Upper lobe of left lung (tissue), 6 donors: ENCODE measurements at regions not wholly inside any gene's neighbourhood (a gene's known extent, or its start where the extent isn't known, plus 50 kb on each side); places are given as distances from the start of the nearest gene placed in this dataset.

Experiments
- ATAC-seq, 2 donors: fragments of 200-7000 bp; cut with Tn5 transposase; one replicate each; pipeline ENCODE4 v1.9.1; 2022; ENCODE audit warnings: mild to moderate bottlenecking in 2 of 2, moderate library complexity in 2 of 2; ENCODE audit not compliant: low FRiP score in 2 of 2
- DNase-seq, 2 donors: peaks; one replicate each; pipeline ENCODE4 v3.0.0-alpha.2; 2019 to 2020
- H3K27ac ChIP-seq, 4 donors: fragments of 200-600 bp; sonication (generic); one replicate each; pipeline ENCODE4 v1.5.1; 2016 to 2019
- H3K27me3 ChIP-seq, 4 donors: fragments of 200-600 bp; sonication (generic); one replicate each; pipeline ENCODE4 v1.5.1; 2017 to 2019
- H3K36me3 ChIP-seq, 4 donors: fragments of 200-600 bp; sonication (generic); one replicate each; pipeline ENCODE4 v1.5.1; 2016 to 2019
- H3K4me1 ChIP-seq, 4 donors: fragments of 200-600 bp; sonication (generic); one replicate each; pipeline ENCODE4 v1.5.1; 2018 to 2019
- H3K4me3 ChIP-seq, 4 donors: fragments of 200-600 bp; sonication (generic); one replicate each; pipeline ENCODE4 v1.5.1; 2017 to 2019; ENCODE audit warnings: mild to moderate bottlenecking in 2 of 4, moderate library complexity in 1 of 4
- H3K9me3 ChIP-seq, 4 donors: fragments of 200-600 bp; sonication (generic); one replicate each; pipeline ENCODE4 v1.5.1; 2018 to 2019
- CTCF ChIP-seq, 6 experiments: fragments of 450-650 bp in 4 of 6; fragments of 200-600 bp in 2 of 6; sonication (generic) in 2 of 6; IDR thresholded peaks; one replicate each; pipeline ENCODE4 v1.5.1; 2016 to 2019; ENCODE audit warnings: antibody characterized with exemption in 6 of 6
- EP300 ChIP-seq, 4 donors: sonication (generic); formaldehyde crosslinking; IDR thresholded peaks; one replicate each; pipeline ENCODE4 v1.5.1; 2017; ENCODE audit warnings: antibody characterized with exemption in 4 of 4, control low read depth in 2 of 4
- POLR2A ChIP-seq, 4 donors: fragments of 450-650 bp; IDR thresholded peaks; one replicate each; pipeline ENCODE4 v1.5.1; 2016 to 2017; ENCODE audit warnings: antibody characterized with exemption in 4 of 4, mild to moderate bottlenecking in 2 of 4
- POLR2AphosphoS5 ChIP-seq, 2 donors: sonication (generic); formaldehyde crosslinking; IDR thresholded peaks; one replicate each; pipeline ENCODE4 v1.5.1; 2017; ENCODE audit warnings: antibody characterized with exemption in 2 of 2
- WGBS, 2 donors: methylation state at CpG; one replicate each; pipeline ENCODE4 v1.1.5; 2017 to 2018; 5-methylcytosine and 5-hydroxymethylcytosine counted together
- donor health status: DM: no; HTN: no; CAD: no; lungs with moderate emphysema.
- donor health status: DM: no; HTN: yes; CAD: no; lungs with severe emphysema.

GRCh38 chr14:105848570-105848969 is 322.2 kb downstream of the TMEM121 start:
- DNase-seq: no peak
- Histone ChIP-seq H3K27me3 (no peaks in the 10 kb centered on the region), H3K9me3 (no peaks in the 10 kb centered on the region), H3K36me3 (no peaks in the 10 kb centered on the region), H3K27ac (no peak overlapping the region), H3K4me1 (no peaks in the 10 kb centered on the region), H3K4me3 (no peak overlapping the region)
- no peak for ATAC-seq
- TF ChIP-seq POLR2A (IDR thresholded peaks at IDR 0.05) (no peak), POLR2AphosphoS5 (IDR thresholded peaks at IDR 0.05) (no peak), EP300 (IDR thresholded peaks at IDR 0.05) (no peak), CTCF (IDR thresholded peaks at IDR 0.05) (no peak)
- 70 to 77% methylated on average over 2 of the region's 2 CpGs for WGBS, 2 donors

- Histone ChIP-seq H3K27ac (no peak overlapping the region), H3K9me3 (no peaks in the 10 kb centered on the region), H3K4me3 (no peak overlapping the region), H3K4me1 (no peaks in the 10 kb centered on the region), H3K36me3 (no peaks in the 10 kb centered on the region), H3K27me3 (no peaks in the 10 kb centered on the region)
- no peak for ATAC-seq
- TF ChIP-seq POLR2A (IDR thresholded peaks at IDR 0.05): no peak
- no peak for TF ChIP-seq CTCF (IDR thresholded peaks at IDR 0.05)
- no peak for TF ChIP-seq EP300 (IDR thresholded peaks at IDR 0.05)
- TF ChIP-seq POLR2AphosphoS5 (IDR thresholded peaks at IDR 0.05): no peak
- DNase-seq: peak in 1 of 2 donors; percentile 15
- 86% methylated on average over 4 to 11 of the region's 11 CpGs for WGBS, 2 donors
These were observed 323.7 kb downstream of the TMEM121 start for GRCh38 chr14:105849933-105850626.

GRCh38 chr14:105850853-105851581 is 324.6 kb downstream of the TMEM121 start:
- H3K4me3 ChIP-seq: no peak overlapping the region
- WGBS, 2 donors: 90 to 91% methylated on average over 20 to 27 of the region's 27 CpGs
- ATAC-seq: no peak
- no peaks in the 10 kb centered on the region for H3K27me3 ChIP-seq
- H3K4me1 ChIP-seq: no peaks in the 10 kb centered on the region
- H3K9me3 ChIP-seq: no peaks in the 10 kb centered on the region
- H3K27ac ChIP-seq: no peak overlapping the region
- H3K36me3 ChIP-seq: no peaks in the 10 kb centered on the region
- no peak for TF ChIP-seq CTCF (IDR thresholded peaks at IDR 0.05)
- no peak for TF ChIP-seq POLR2AphosphoS5 (IDR thresholded peaks at IDR 0.05)
- no peak for TF ChIP-seq EP300 (IDR thresholded peaks at IDR 0.05)
- TF ChIP-seq POLR2A (IDR thresholded peaks at IDR 0.05): no peak
- DNase-seq: peak; percentile 17 to 59

GRCh38 chr14:105851716-105852377 is 325.5 kb downstream of the TMEM121 start:
- H3K27me3 ChIP-seq: no peaks in the 10 kb centered on the region
- DNase-seq (peak; percentile 19 to 58), ATAC-seq (no peak)
- TF ChIP-seq POLR2AphosphoS5 (IDR thresholded peaks at IDR 0.05) (no peak), CTCF (IDR thresholded peaks at IDR 0.05) (no peak), POLR2A (IDR thresholded peaks at IDR 0.05) (no peak), EP300 (IDR thresholded peaks at IDR 0.05) (no peak)
- 86 to 87% methylated on average over 21 to 26 of the region's 26 CpGs for WGBS, 2 donors
- no peaks in the 10 kb centered on the region for H3K4me1 ChIP-seq
- no peaks in the 10 kb centered on the region for H3K36me3 ChIP-seq
- H3K4me3 ChIP-seq: no peak overlapping the region
- no peaks in the 10 kb centered on the region for H3K9me3 ChIP-seq
- no peak overlapping the region for H3K27ac ChIP-seq
